GM23338 (cell line): ENCODE measurements at regions not wholly inside any gene's neighbourhood (a gene's known extent, or its start where the extent isn't known, plus 50 kb on each side); places are given as distances from the start of the nearest gene placed in this dataset.

Experiments used
- ATAC-seq: fragments of 200-7000 bp; cut with Tn5 transposase; 3 replicates; pipeline ENCODE4 v1.9.1; 2020
- DNase-seq: peaks from one replicate; pipeline ENCODE4 v3.0.0-alpha.2; 2015; ENCODE audit warnings: low spot score
- H2AFZ ChIP-seq: fragments of 200-600 bp; sonication (generic); 2 replicates; pipeline ENCODE4 v1.8.0; 2016; ENCODE audit warnings: antibody characterized with exemption, mild to moderate bottlenecking, moderate library complexity
- H3F3A ChIP-seq: fragments of 200-600 bp; sonication (generic); replicated peaks from 2 replicates; pipeline ENCODE4 v1.8.0; 2017; ENCODE audit warnings: antibody characterized with exemption, mixed run types, low read depth
- H3K27ac ChIP-seq: fragments of 200-600 bp; sonication (generic); 2 replicates; pipeline ENCODE4 v1.6.1; 2016; ENCODE audit warnings: low read depth
- H3K27me3 ChIP-seq: fragments of 200-600 bp; sonication (generic); 2 replicates; pipeline ENCODE4 v1.8.0; 2016; ENCODE audit warnings: mild to moderate bottlenecking, mixed run types, moderate library complexity; ENCODE audit not compliant: insufficient read depth
- H3K36me3 ChIP-seq: fragments of 200-600 bp; sonication (generic); 2 replicates; pipeline ENCODE4 v1.8.0; 2016; ENCODE audit warnings: mild to moderate bottlenecking; ENCODE audit not compliant: insufficient read depth
- H3K4me1 ChIP-seq: fragments of 200-600 bp; sonication (generic); 2 replicates; pipeline ENCODE4 v1.8.0; 2016; ENCODE audit warnings: mild to moderate bottlenecking, moderate library complexity; ENCODE audit not compliant: insufficient read depth
- H3K4me2 ChIP-seq: fragments of 200-600 bp; sonication (generic); 2 replicates; pipeline ENCODE4 v1.7.1; 2017; ENCODE audit warnings: mixed run types
- H3K4me3 ChIP-seq: fragments of 200-600 bp; sonication (generic); 2 replicates; pipeline ENCODE4 v1.6.1; 2016; ENCODE audit warnings: mixed run types
- H3K79me2 ChIP-seq: fragments of 200-600 bp; sonication (generic); replicated peaks from 2 replicates; pipeline ENCODE4 v1.8.0; 2017; ENCODE audit warnings: mild to moderate bottlenecking; ENCODE audit not compliant: insufficient read depth
- H3K9me2 ChIP-seq: fragments of 200-600 bp; sonication (generic); 2 replicates; pipeline ENCODE4 v1.8.0; 2017; ENCODE audit not compliant: insufficient read depth
- H4K20me1 ChIP-seq: fragments of 200-600 bp; sonication (generic); replicated peaks from 2 replicates; pipeline ENCODE4 v1.8.0; 2017; ENCODE audit warnings: mild to moderate bottlenecking; ENCODE audit not compliant: insufficient read depth
- H3K27ac Mint-ChIP-seq: 2 replicates; pipeline ENCODE4 v1.8.0; 2020; ENCODE audit warnings: inconsistent platforms, mild to moderate bottlenecking, moderate library complexity, mixed read lengths
- H3K27me3 Mint-ChIP-seq: 3 replicates; pipeline ENCODE4 v1.8.0; 2022; ENCODE audit warnings: low read depth, mild to moderate bottlenecking, moderate library complexity, mixed read lengths, inconsistent platforms; ENCODE audit not compliant: insufficient read depth, poor library complexity
- H3K36me3 Mint-ChIP-seq: 3 replicates; pipeline ENCODE4 v1.8.0; 2021; ENCODE audit warnings: low read depth, mild to moderate bottlenecking, inconsistent platforms, moderate library complexity, mixed read lengths
- H3K4me1 Mint-ChIP-seq: 3 replicates; pipeline ENCODE4 v1.8.0; 2020; ENCODE audit warnings: mild to moderate bottlenecking, inconsistent platforms, mixed read lengths
- H3K4me3 Mint-ChIP-seq: 3 replicates; pipeline ENCODE4 v1.8.0; 2021; ENCODE audit warnings: moderate library complexity, mild to moderate bottlenecking, inconsistent platforms, mixed read lengths
- H3K9me3 Mint-ChIP-seq: 3 replicates; pipeline ENCODE4 v1.8.0; 2020; ENCODE audit warnings: moderate library complexity, mild to moderate bottlenecking, inconsistent platforms, mixed read lengths
- CREB1 ChIP-seq: fragments of 250-450 bp; sonication (Bioruptor Pico); IDR thresholded peaks from 2 replicates; pipeline ENCODE4 v1.5.0; 2020; ENCODE audit warnings: low read depth, mild to moderate bottlenecking, moderate library complexity
- CTCF ChIP-seq, 2 experiments: fragments of 200-600 bp in 1 of 2; sonication (generic) in 1 of 2; conservative IDR thresholded peaks; 2 replicates each; pipeline versions ENCODE4 v1.5.1 to v1.6.1; 2016 to 2017; ENCODE audit warnings: antibody characterized with exemption in 2 of 2, low read depth in 2 of 2, mild to moderate bottlenecking in 2 of 2, moderate library complexity in 1 of 2
- ETS1 ChIP-seq: IDR thresholded peaks from 2 replicates; pipeline ENCODE4 v1.6.1; 2016; ENCODE audit warnings: antibody characterized with exemption
- EZH2 ChIP-seq: fragments of 200-600 bp; sonication (generic); IDR thresholded peaks from one replicate; pipeline ENCODE4 v1.8.0; 2017; ENCODE audit warnings: antibody characterized with exemption, mild to moderate bottlenecking, low read depth; ENCODE audit not compliant: unreplicated experiment
- EZH2phosphoT487 ChIP-seq: fragments of 200-600 bp; sonication (generic); IDR thresholded peaks from one replicate; pipeline ENCODE4 v1.8.1; 2018; ENCODE audit warnings: antibody characterized with exemption; ENCODE audit not compliant: unreplicated experiment
- JUNB ChIP-seq: IDR thresholded peaks from one replicate; pipeline ENCODE4 v1.6.1; 2016; ENCODE audit warnings: antibody characterized with exemption; ENCODE audit not compliant: unreplicated experiment
- NANOG ChIP-seq: IDR thresholded peaks from 2 replicates; pipeline ENCODE4 v1.6.1; 2016; ENCODE audit warnings: antibody characterized with exemption, borderline replicate concordance
- POLR2AphosphoS5 ChIP-seq: IDR thresholded peaks from 2 replicates; pipeline ENCODE4 v1.6.1; 2016; ENCODE audit warnings: antibody characterized with exemption, low read depth
- STAT1 ChIP-seq: IDR thresholded peaks from one replicate; pipeline ENCODE4 v1.6.1; 2016; ENCODE audit warnings: antibody characterized with exemption; ENCODE audit not compliant: unreplicated experiment
- ZNF114 ChIP-seq: fragments of 250-450 bp; sonication (Bioruptor Pico); IDR thresholded peaks from 2 replicates; pipeline ENCODE4 v1.5.0; 2020; ENCODE audit warnings: mild to moderate bottlenecking, moderate library complexity
- ZNF331 ChIP-seq: fragments of 250-450 bp; sonication (Bioruptor Pico); IDR thresholded peaks from 2 replicates; pipeline ENCODE4 v1.5.0; 2020; ENCODE audit warnings: low read depth, mild to moderate bottlenecking, moderate library complexity
- ZNF462 ChIP-seq: fragments of 250-450 bp; sonication (Bioruptor Pico); IDR thresholded peaks from 2 replicates; pipeline ENCODE4 v1.5.0; 2020; ENCODE audit warnings: mild to moderate bottlenecking, moderate library complexity
- TF ChIP-seq, protein P1 (sequence below): IDR thresholded peaks from one replicate; pipeline ENCODE4 v1.6.1; 2018; ENCODE audit warnings: antibody characterized with exemption; ENCODE audit not compliant: unreplicated experiment

GRCh38 chr5:98492258-98492657 lies 281.2 kb upstream of the RGMB start:
- H3K27ac Mint-ChIP-seq, result no peak overlapping the region
- peaks cover 10% of the 10 kb centered on the region; the same call in 1 of the 3 replicates for H3K36me3 Mint-ChIP-seq
- no peak for TF ChIP-seq CREB1
- TF ChIP-seq NANOG, result no peak
- TF ChIP-seq POLR2AphosphoS5, result no peak
- TF ChIP-seq STAT1, result no peak
- TF ChIP-seq ZNF331 (CRISPR knock-in tag), result no peak
- TF ChIP-seq, protein P1, sequence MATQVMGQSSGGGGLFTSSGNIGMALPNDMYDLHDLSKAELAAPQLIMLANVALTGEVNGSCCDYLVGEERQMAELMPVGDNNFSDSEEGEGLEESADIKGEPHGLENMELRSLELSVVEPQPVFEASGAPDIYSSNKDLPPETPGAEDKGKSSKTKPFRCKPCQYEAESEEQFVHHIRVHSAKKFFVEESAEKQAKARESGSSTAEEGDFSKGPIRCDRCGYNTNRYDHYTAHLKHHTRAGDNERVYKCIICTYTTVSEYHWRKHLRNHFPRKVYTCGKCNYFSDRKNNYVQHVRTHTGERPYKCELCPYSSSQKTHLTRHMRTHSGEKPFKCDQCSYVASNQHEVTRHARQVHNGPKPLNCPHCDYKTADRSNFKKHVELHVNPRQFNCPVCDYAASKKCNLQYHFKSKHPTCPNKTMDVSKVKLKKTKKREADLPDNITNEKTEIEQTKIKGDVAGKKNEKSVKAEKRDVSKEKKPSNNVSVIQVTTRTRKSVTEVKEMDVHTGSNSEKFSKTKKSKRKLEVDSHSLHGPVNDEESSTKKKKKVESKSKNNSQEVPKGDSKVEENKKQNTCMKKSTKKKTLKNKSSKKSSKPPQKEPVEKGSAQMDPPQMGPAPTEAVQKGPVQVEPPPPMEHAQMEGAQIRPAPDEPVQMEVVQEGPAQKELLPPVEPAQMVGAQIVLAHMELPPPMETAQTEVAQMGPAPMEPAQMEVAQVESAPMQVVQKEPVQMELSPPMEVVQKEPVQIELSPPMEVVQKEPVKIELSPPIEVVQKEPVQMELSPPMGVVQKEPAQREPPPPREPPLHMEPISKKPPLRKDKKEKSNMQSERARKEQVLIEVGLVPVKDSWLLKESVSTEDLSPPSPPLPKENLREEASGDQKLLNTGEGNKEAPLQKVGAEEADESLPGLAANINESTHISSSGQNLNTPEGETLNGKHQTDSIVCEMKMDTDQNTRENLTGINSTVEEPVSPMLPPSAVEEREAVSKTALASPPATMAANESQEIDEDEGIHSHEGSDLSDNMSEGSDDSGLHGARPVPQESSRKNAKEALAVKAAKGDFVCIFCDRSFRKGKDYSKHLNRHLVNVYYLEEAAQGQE, result no peak
- TF ChIP-seq EZH2phosphoT487, result no peak
- no peak for TF ChIP-seq ZNF114
- TF ChIP-seq CTCF (conservative IDR thresholded peaks at IDR 0.05; ENCODE audit: low read depth in 2 of 2), result no peak
- no peak for TF ChIP-seq JUNB
- no peak for TF ChIP-seq ETS1
- TF ChIP-seq EZH2, result no peak
- TF ChIP-seq ZNF462 (CRISPR knock-in tag), result no peak

More at GRCh38 chr5:98492258-98492657, 281.2 kb upstream of the RGMB start:
- Histone ChIP-seq H3K36me3 (no peaks in the 10 kb centered on the region), H3F3A (no peaks in the 10 kb centered on the region), H3K27ac (no peak overlapping the region), H3K4me2 (no peak overlapping the region), H4K20me1 (no peaks in the 10 kb centered on the region), H3K9me2 (0 out of 2 replicates have a peak, but pooled peaks cover 4% of the 10 kb centered on the region), H3K79me2 (no peaks in the 10 kb centered on the region), H3K27me3 (no peaks in the 10 kb centered on the region), H3K4me1 (no peaks in the 10 kb centered on the region), H3K4me3 (no peak overlapping the region), H2AFZ (no peak overlapping the region; the same call in 1 of the 2 replicates)
- Mint-ChIP-seq H3K9me3 (peaks cover 19% of the 10 kb centered on the region), H3K4me1 (0 out of 3 replicates have a peak, but pooled peaks cover 2% of the 10 kb centered on the region), H3K27me3 (peaks cover 5% of the 10 kb centered on the region), H3K4me3 (no peak overlapping the region)
- no peak for DNase-seq
- ATAC-seq, result no peak
